Activated T-cell treated with anti-CD3 and anti-CD28 coated beads for 1 hour (primary cell): ENCODE measurements at regions not wholly inside any gene's neighbourhood (a gene's known extent, or its start where the extent isn't known, plus 50 kb on each side); places are given as distances from the start of the nearest gene placed in this dataset.

Source experiments
- DNase-seq: peaks from one replicate; pipeline ENCODE4 v3.0.0-alpha.2; 2020; ENCODE audit warnings: low read depth

- no peak for DNase-seq
Measured at GRCh38 chr2:64317707-64318475, 136.1 kb upstream of the LGALSL start.

- DNase-seq = no peak
Measured at GRCh38 chr2:64318476-64318748, 135.6 kb upstream of the LGALSL start.

- no peak for DNase-seq
Measured at GRCh38 chr2:64319896-64320295, 134.1 kb upstream of the LGALSL start.

- DNase-seq = no peak
Measured at GRCh38 chr2:64322433-64322832, 131.5 kb upstream of the LGALSL start.

GRCh38 chr2:64323197-64323596 lies 130.8 kb upstream of the LGALSL start:
- DNase-seq = no peak

GRCh38 chr2:64324746-64325410 lies 129.1 kb upstream of the LGALSL start:
- DNase-seq = no peak

GRCh38 chr2:64325477-64325851 lies 128.5 kb upstream of the LGALSL start:
- no peak for DNase-seq

GRCh38 chr2:64325852-64326577 lies 127.9 kb upstream of the LGALSL start:
- peak; percentile 6 for DNase-seq

- no peak for DNase-seq
Measured at GRCh38 chr2:64326578-64327050, 127.3 kb upstream of the LGALSL start.

- DNase-seq = no peak
Measured at GRCh38 chr2:64327129-64327509, 126.8 kb upstream of the LGALSL start.

GRCh38 chr2:64327510-64328414 lies 126.2 kb upstream of the LGALSL start:
- peak; percentile 32 for DNase-seq

GRCh38 chr2:64328415-64328722 lies 125.6 kb upstream of the LGALSL start:
- DNase-seq = no peak

GRCh38 chr2:64328756-64329155 lies 125.2 kb upstream of the LGALSL start:
- DNase-seq = no peak

GRCh38 chr2:64329848-64330247 lies 124.1 kb upstream of the LGALSL start:
- DNase-seq = no peak

- peak; percentile 85 for DNase-seq
Measured at GRCh38 chr2:64330281-64331113, 123.5 kb upstream of the LGALSL start.

- DNase-seq = no peak
Measured at GRCh38 chr2:64331114-64331645, 122.8 kb upstream of the LGALSL start.

GRCh38 chr2:64331849-64332699 lies 121.9 kb upstream of the LGALSL start:
- no peak for DNase-seq

GRCh38 chr2:64336171-64336570 lies 117.8 kb upstream of the LGALSL start:
- no peak for DNase-seq

GRCh38 chr2:64337314-64337713 lies 116.6 kb upstream of the LGALSL start:
- no peak for DNase-seq

GRCh38 chr2:64338108-64338507 lies 115.9 kb upstream of the LGALSL start:
- DNase-seq = no peak
